K562 (cell line): ENCODE measurements at regions not wholly inside any gene's neighbourhood (a gene's known extent, or its start where the extent isn't known, plus 50 kb on each side); places are given as distances from the start of the nearest gene placed in this dataset.

Source experiments
- CBFA2T3 ChIP-seq: fragments of 450-650 bp; IDR thresholded peaks from 2 replicates; pipeline ENCODE4 v1.6.1; 2017
- CEBPG ChIP-seq, 3 experiments: fragments of 200-800 bp in 1 of 3; sonication (Bioruptor generic) in 1 of 3; sonication (generic) in 1 of 3; formaldehyde crosslinking in 1 of 3; IDR thresholded peaks in 2 of 3; conservative IDR thresholded peaks in 1 of 3; 2 replicates each; pipeline versions ENCODE4 v1.6.1 to v1.8.0; 2016 to 2022; ENCODE audit warnings: missing compliant biosample characterization in 2 of 3, missing genetic modification characterization in 2 of 3, mild to moderate bottlenecking in 1 of 3, missing genetic modification reagents in 1 of 3
- CXXC5 ChIP-seq: fragments of 250-450 bp; sonication (Bioruptor Pico); IDR thresholded peaks from 2 replicates; pipeline ENCODE4 v1.8.0; 2022; ENCODE audit warnings: inconsistent platforms, mild to moderate bottlenecking, moderate library complexity
- DDX20 ChIP-seq: fragments of 450-650 bp; IDR thresholded peaks from 2 replicates; pipeline ENCODE4 v1.6.1; 2016; ENCODE audit warnings: missing genetic modification characterization, low read depth, mild to moderate bottlenecking, missing compliant biosample characterization, moderate library complexity
- ERF ChIP-seq: fragments of 450-650 bp; formaldehyde crosslinking; IDR thresholded peaks from 2 replicates; pipeline ENCODE4 v1.4.0; 2020; ENCODE audit warnings: mild to moderate bottlenecking, mixed read lengths
- GTF2E2 ChIP-seq: fragments of 200-800 bp; sonication (Bioruptor generic); IDR thresholded peaks from 2 replicates; pipeline ENCODE4 v1.6.1; 2016; ENCODE audit warnings: missing genetic modification characterization, missing compliant biosample characterization
- HMBOX1 ChIP-seq: sonication (generic); IDR thresholded peaks from 2 replicates; pipeline ENCODE4 v1.6.1; 2016
- KHSRP ChIP-seq: fragments of 450-650 bp; IDR thresholded peaks from 2 replicates; pipeline ENCODE4 v1.6.1; 2017
- L3MBTL2 ChIP-seq: fragments of 450-650 bp; IDR thresholded peaks from 2 replicates; pipeline ENCODE4 v1.6.1; 2016; ENCODE audit warnings: mild to moderate bottlenecking, moderate library complexity
- SMAD4 ChIP-seq: fragments of 250-450 bp; sonication (Bioruptor Pico); conservative IDR thresholded peaks from 2 replicates; pipeline ENCODE4 v1.8.0; 2021; ENCODE audit warnings: inconsistent platforms, mild to moderate bottlenecking, moderate library complexity
- SMARCC2 ChIP-seq: fragments of 450-650 bp; IDR thresholded peaks from 2 replicates; pipeline ENCODE4 v1.6.1; 2017; ENCODE audit warnings: antibody characterized with exemption, moderate library complexity, mild to moderate bottlenecking, low read depth
- SRF ChIP-seq, 2 experiments: fragments of 250-450, 450-650 bp in 1 of 2; sonication (Bioruptor Pico) in 1 of 2; sonication (generic) in 1 of 2; formaldehyde crosslinking; IDR thresholded peaks; 2 replicates each; pipeline versions ENCODE4 v1.5.0 to v1.5.1; 2020 to 2022; ENCODE audit warnings: mild to moderate bottlenecking in 1 of 2, missing genetic modification reagents in 1 of 2
- ZFP1 ChIP-seq: fragments of 450-650 bp; formaldehyde crosslinking; IDR thresholded peaks from 2 replicates; pipeline ENCODE4 v1.4.0; 2020; ENCODE audit warnings: mild to moderate bottlenecking, mixed read lengths
- ZNF121 ChIP-seq: sonication (generic); formaldehyde crosslinking; conservative IDR thresholded peaks from 2 replicates; pipeline ENCODE4 v1.8.0; 2022; ENCODE audit warnings: missing genetic modification reagents
- ZNF174 ChIP-seq: fragments of 250-450 bp; sonication (Bioruptor Pico); IDR thresholded peaks from 2 replicates; pipeline ENCODE4 v1.4.0; 2020; ENCODE audit warnings: mild to moderate bottlenecking
- ZNF282 ChIP-seq: sonication (generic); formaldehyde crosslinking; IDR thresholded peaks from 2 replicates; pipeline ENCODE4 v1.8.1; 2023; ENCODE audit warnings: missing genetic modification reagents
- ZNF3 ChIP-seq: fragments of 250-450 bp; sonication (Bioruptor Pico); IDR thresholded peaks from 2 replicates; pipeline ENCODE4 v1.5.0; 2021; ENCODE audit warnings: mild to moderate bottlenecking, moderate library complexity
- ZNF347 ChIP-seq: fragments of 450-650 bp; formaldehyde crosslinking; IDR thresholded peaks from 2 replicates; pipeline ENCODE4 v1.4.0; 2020; ENCODE audit warnings: low read depth, mild to moderate bottlenecking, moderate library complexity
- ZNF354B ChIP-seq: fragments of 250-450 bp; sonication (Bioruptor Pico); IDR thresholded peaks from 2 replicates; pipeline ENCODE4 v1.4.0; 2020
- ZNF57 ChIP-seq: fragments of 450-650 bp; formaldehyde crosslinking; IDR thresholded peaks from 2 replicates; pipeline ENCODE4 v1.4.0; 2020; ENCODE audit warnings: mild to moderate bottlenecking, moderate library complexity
- ZNF583 ChIP-seq: fragments of 250-450 bp; sonication (Bioruptor Pico); IDR thresholded peaks from 2 replicates; pipeline ENCODE4 v1.4.0; 2020
- ZNF778 ChIP-seq: fragments of 450-650 bp; formaldehyde crosslinking; IDR thresholded peaks from 2 replicates; pipeline ENCODE4 v1.4.0; 2020; ENCODE audit warnings: mild to moderate bottlenecking, moderate library complexity
- TF ChIP-seq, protein P1 (sequence below): fragments of 450-650 bp; IDR thresholded peaks from 2 replicates; pipeline ENCODE4 v1.6.1; 2017; ENCODE audit warnings: antibody characterized with exemption, mild to moderate bottlenecking
- TF ChIP-seq, protein P2 (sequence below): IDR thresholded peaks from 2 replicates; pipeline ENCODE4 v1.6.1; 2011; ENCODE audit warnings: borderline replicate concordance, low read depth, mild to moderate bottlenecking, moderate library complexity, low read length; ENCODE audit not compliant: insufficient read depth, poor library complexity, severe bottlenecking

GRCh38 chr3:182699550-182700170 lies 93.6 kb upstream of the ATP11B start (continued):
- TF ChIP-seq, protein P1, sequence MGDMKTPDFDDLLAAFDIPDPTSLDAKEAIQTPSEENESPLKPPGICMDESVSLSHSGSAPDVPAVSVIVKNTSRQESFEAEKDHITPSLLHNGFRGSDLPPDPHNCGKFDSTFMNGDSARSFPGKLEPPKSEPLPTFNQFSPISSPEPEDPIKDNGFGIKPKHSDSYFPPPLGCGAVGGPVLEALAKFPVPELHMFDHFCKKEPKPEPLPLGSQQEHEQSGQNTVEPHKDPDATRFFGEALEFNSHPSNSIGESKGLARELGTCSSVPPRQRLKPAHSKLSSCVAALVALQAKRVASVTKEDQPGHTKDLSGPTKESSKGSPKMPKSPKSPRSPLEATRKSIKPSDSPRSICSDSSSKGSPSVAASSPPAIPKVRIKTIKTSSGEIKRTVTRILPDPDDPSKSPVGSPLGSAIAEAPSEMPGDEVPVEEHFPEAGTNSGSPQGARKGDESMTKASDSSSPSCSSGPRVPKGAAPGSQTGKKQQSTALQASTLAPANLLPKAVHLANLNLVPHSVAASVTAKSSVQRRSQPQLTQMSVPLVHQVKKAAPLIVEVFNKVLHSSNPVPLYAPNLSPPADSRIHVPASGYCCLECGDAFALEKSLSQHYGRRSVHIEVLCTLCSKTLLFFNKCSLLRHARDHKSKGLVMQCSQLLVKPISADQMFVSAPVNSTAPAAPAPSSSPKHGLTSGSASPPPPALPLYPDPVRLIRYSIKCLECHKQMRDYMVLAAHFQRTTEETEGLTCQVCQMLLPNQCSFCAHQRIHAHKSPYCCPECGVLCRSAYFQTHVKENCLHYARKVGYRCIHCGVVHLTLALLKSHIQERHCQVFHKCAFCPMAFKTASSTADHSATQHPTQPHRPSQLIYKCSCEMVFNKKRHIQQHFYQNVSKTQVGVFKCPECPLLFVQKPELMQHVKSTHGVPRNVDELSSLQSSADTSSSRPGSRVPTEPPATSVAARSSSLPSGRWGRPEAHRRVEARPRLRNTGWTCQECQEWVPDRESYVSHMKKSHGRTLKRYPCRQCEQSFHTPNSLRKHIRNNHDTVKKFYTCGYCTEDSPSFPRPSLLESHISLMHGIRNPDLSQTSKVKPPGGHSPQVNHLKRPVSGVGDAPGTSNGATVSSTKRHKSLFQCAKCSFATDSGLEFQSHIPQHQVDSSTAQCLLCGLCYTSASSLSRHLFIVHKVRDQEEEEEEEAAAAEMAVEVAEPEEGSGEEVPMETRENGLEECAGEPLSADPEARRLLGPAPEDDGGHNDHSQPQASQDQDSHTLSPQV, result no peak
- TF ChIP-seq ZNF121 (CRISPR knock-in tag) (no peak), CXXC5 (CRISPR knock-in tag) (peak; percentile 32; the same call in 1 of the 2 replicates), GTF2E2 (no peak), HMBOX1 (no peak), SMAD4 (CRISPR knock-in tag) (peak; percentile 66), L3MBTL2 (peak; percentile 54), DDX20 (tag) (0 out of 2 replicates have a peak, but pooled peaks have one; percentile 74), ZNF174 (CRISPR knock-in tag) (no peak), KHSRP (no peak), ZNF583 (CRISPR knock-in tag) (0 out of 2 replicates have a peak, but pooled peaks have one; percentile 38), ZNF3 (no peak), ZNF57 (no peak), ZNF354B (CRISPR knock-in tag) (no peak), ERF (CRISPR knock-in tag) (no peak), ZNF778 (CRISPR knock-in tag) (no peak), CBFA2T3 (no peak), SRF (CRISPR knock-in tag; IDR thresholded peaks at IDR 0.05) (no peak), ZNF347 (CRISPR knock-in tag) (no peak), ZFP1 (no peak), CEBPG (CRISPR knock-in tag; IDR thresholded peaks at IDR 0.05) (peak; percentile 27; the same call in 1 of the 2 replicates), CEBPG (tag; conservative IDR thresholded peaks at IDR 0.05 in 1 of 2, IDR thresholded peaks at IDR 0.05 in 1 of 2) (peak in 1 of 2 experiments; percentile 39; a peak in 1 of 4 replicates), SMARCC2 (no peak), ZNF282 (no peak)
- TF ChIP-seq, protein P2, sequence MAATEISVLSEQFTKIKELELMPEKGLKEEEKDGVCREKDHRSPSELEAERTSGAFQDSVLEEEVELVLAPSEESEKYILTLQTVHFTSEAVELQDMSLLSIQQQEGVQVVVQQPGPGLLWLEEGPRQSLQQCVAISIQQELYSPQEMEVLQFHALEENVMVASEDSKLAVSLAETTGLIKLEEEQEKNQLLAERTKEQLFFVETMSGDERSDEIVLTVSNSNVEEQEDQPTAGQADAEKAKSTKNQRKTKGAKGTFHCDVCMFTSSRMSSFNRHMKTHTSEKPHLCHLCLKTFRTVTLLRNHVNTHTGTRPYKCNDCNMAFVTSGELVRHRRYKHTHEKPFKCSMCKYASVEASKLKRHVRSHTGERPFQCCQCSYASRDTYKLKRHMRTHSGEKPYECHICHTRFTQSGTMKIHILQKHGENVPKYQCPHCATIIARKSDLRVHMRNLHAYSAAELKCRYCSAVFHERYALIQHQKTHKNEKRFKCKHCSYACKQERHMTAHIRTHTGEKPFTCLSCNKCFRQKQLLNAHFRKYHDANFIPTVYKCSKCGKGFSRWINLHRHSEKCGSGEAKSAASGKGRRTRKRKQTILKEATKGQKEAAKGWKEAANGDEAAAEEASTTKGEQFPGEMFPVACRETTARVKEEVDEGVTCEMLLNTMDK, result no peak
